HuH-7.5 (cell line): ENCODE measurements at regions not wholly inside any gene's neighbourhood (a gene's known extent, or its start where the extent isn't known, plus 50 kb on each side); places are given as distances from the start of the nearest gene placed in this dataset.
"Not testable (repeated sequence)": the region's sequence is repeated elsewhere in the genome, so short reads cannot be mapped to it uniquely, and the experiment has no call there.

ENCODE experiments used
- DNase-seq: peaks from one replicate; pipeline ENCODE4 v3.0.0; 2011; ENCODE audit warnings: low spot score

GRCh38 chr13:104530741-104531140 is 1464.5 kb upstream of the SLC10A2 start:
- no peak for DNase-seq

GRCh38 chr13:104526561-104526960 is 1460.3 kb upstream of the SLC10A2 start:
- DNase-seq, result no peak

- no peak for DNase-seq
These were observed 1459.2 kb upstream of the SLC10A2 start for GRCh38 chr13:104525467-104525866.

- DNase-seq, result no peak
These were observed 1456.2 kb upstream of the SLC10A2 start for GRCh38 chr13:104522235-104523072.

GRCh38 chr13:104510422-104510821 is 1444.2 kb upstream of the SLC10A2 start:
- no peak for DNase-seq

- not testable (repeated sequence) for DNase-seq
These were observed 1427.3 kb upstream of the SLC10A2 start for GRCh38 chr13:104493502-104493901.

- DNase-seq, result no peak
These were observed 1425.7 kb upstream of the SLC10A2 start for GRCh38 chr13:104491916-104492315.

GRCh38 chr13:104487006-104487405 is 1420.8 kb upstream of the SLC10A2 start:
- no peak for DNase-seq

- no peak for DNase-seq
These were observed 1419.4 kb upstream of the SLC10A2 start for GRCh38 chr13:104485571-104485970.

- no peak for DNase-seq
These were observed 1417.4 kb upstream of the SLC10A2 start for GRCh38 chr13:104483631-104484030.

- DNase-seq, result no peak
These were observed 1411.0 kb upstream of the SLC10A2 start for GRCh38 chr13:104477261-104477660.

- no peak for DNase-seq
These were observed 1407.7 kb upstream of the SLC10A2 start for GRCh38 chr13:104473936-104474335.

GRCh38 chr13:104466016-104466415 is 1399.8 kb upstream of the SLC10A2 start:
- no peak for DNase-seq

GRCh38 chr13:104461049-104461448 is 1394.8 kb upstream of the SLC10A2 start:
- DNase-seq, result no peak

GRCh38 chr13:104460554-104460953 is 1394.3 kb upstream of the SLC10A2 start:
- DNase-seq, result no peak

GRCh38 chr13:104450006-104450405 is 1383.8 kb upstream of the SLC10A2 start:
- DNase-seq, result no peak

GRCh38 chr13:104447348-104447747 is 1381.1 kb upstream of the SLC10A2 start:
- DNase-seq, result no peak

GRCh38 chr13:104442536-104442935 is 1376.3 kb upstream of the SLC10A2 start:
- DNase-seq, result no peak

GRCh38 chr13:104436555-104436954 is 1370.3 kb upstream of the SLC10A2 start:
- DNase-seq, result no peak

GRCh38 chr13:104431895-104432294 is 1365.7 kb upstream of the SLC10A2 start:
- DNase-seq, result no peak

- no peak for DNase-seq
These were observed 1360.2 kb upstream of the SLC10A2 start for GRCh38 chr13:104426435-104426834.

- no peak for DNase-seq
These were observed 1356.5 kb upstream of the SLC10A2 start for GRCh38 chr13:104422668-104423067.

GRCh38 chr13:104416973-104417372 is 1350.8 kb upstream of the SLC10A2 start:
- DNase-seq, result no peak

GRCh38 chr13:104414771-104415170 is 1348.6 kb upstream of the SLC10A2 start:
- no peak for DNase-seq
